SKM-1 (cell line): ENCODE measurements at regions not wholly inside any gene's neighbourhood (a gene's known extent, or its start where the extent isn't known, plus 50 kb on each side); places are given as distances from the start of the nearest gene placed in this dataset.
"Not testable (repeated sequence)": the region's sequence is repeated elsewhere in the genome, so short reads cannot be mapped to it uniquely, and the experiment has no call there.

ENCODE experiments used
- DNase-seq: peaks from one replicate; lab custom pipeline; 2025; ENCODE audit not compliant: unreplicated experiment; lab: John Stamatoyannopoulos, UW

DNA sequence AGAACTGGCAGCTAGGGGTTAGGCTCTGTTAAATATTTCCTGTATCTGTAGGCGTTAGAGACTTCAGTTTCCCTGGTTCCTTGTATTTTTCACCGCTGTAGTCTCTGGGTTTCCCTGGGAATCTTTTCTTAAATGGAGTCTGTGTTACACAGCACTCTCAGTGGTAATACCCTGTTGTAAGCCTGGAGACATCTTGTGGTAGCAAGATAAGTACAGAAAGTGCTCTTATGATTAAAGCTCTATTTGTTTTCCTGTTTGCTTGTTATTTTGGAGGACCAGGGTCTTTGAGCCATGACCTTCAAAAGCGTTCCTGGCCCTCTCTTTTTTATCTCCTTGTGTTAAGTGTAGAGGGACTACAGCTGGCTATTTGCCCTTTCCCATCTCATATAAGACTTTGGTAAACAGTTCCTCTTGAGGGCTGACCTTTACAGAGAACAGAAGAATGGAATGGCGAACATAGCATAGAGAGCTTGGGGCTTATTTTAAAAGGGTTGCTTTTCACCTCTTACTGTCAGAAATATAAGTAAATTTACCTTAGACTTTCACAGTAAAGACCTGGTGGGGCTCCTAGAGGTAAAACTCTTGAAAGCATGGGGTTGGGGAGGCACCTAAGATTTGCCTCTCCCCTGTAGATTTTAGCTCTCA, 782.5 kb downstream of the FAT4 start:
- DNase-seq = no peak

DNA sequence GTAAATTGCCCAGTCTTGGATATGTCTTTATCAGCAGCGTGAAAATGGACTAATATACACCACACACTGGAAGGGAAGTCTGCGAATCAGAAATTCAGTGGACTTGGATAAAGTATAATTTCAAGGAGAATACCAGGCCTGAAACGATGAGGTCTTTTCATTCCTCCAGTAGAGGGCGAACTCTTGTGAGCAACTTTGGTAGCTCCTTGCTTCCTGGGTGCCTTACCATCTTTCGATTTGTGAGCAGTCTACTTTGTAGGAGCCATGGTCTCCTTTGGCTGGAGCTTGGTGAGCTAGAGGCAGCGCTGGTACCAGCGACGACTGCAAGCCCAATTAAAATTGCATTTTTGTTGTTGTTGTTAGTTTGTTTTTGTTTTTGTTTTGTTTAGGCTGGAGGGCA, 791.9 kb downstream of the FAT4 start:
- peak; percentile 6 for DNase-seq

- no peak for DNase-seq
Measured at GRCh38 chr4:126109836-126110235, 795.1 kb downstream of the FAT4 start.

GRCh38 chr4:126113058-126113457, 798.3 kb downstream of the FAT4 start:
- DNase-seq = no peak

DNA sequence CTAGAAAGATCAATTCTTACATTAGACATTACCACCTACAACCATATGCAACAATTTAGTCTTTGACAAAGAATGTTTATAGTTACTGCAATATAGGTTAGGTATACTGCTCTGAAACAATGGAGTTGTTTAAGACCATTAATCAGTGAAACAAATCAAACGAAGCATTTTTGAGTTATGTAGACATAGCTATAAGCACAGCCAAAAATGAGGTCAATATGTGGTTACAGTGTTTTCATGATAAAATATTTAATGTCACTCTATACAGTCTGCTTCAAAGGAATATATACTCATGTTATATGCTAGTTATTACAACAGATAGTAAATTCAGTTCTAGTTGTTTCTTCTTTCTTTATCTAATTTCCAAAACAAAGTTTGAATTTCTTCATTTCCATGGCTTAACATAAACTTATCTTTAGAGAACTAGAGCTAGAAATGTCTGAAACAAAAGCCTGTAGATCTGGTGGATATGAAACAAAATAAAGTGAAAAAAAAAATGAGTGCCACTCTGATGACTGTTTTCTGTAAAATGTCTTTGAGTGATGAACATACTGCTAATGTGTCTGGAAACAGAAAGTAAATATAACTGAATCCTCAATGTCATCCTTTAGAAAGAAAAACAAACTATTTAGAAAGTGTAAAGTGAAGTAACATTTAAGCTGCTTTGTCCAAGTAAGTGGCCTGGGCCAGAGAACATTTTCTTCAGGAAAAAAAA, 809.0 kb downstream of the FAT4 start:
- DNase-seq = no peak

DNA sequence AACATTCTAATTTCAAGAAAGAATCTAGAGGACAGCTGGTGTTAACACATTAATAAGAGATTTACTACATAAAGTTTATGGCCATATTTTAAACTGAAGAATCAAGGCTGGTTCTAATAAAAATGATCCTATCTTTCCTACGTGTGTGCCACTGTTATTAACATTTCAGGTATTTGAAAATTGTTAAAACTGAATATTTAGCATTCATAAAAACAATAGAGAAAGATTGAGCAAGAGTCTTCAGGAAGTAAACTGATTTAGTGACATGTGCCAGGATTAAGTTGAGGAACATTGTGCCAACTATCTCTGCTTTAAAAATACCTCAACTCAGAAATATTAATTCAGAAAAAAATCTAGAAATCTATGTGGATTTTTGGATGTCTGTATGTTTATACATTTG, 810.1 kb downstream of the FAT4 start:
- no peak for DNase-seq

- DNase-seq = no peak
Measured at GRCh38 chr4:126130215-126130614, 815.5 kb downstream of the FAT4 start.

DNA sequence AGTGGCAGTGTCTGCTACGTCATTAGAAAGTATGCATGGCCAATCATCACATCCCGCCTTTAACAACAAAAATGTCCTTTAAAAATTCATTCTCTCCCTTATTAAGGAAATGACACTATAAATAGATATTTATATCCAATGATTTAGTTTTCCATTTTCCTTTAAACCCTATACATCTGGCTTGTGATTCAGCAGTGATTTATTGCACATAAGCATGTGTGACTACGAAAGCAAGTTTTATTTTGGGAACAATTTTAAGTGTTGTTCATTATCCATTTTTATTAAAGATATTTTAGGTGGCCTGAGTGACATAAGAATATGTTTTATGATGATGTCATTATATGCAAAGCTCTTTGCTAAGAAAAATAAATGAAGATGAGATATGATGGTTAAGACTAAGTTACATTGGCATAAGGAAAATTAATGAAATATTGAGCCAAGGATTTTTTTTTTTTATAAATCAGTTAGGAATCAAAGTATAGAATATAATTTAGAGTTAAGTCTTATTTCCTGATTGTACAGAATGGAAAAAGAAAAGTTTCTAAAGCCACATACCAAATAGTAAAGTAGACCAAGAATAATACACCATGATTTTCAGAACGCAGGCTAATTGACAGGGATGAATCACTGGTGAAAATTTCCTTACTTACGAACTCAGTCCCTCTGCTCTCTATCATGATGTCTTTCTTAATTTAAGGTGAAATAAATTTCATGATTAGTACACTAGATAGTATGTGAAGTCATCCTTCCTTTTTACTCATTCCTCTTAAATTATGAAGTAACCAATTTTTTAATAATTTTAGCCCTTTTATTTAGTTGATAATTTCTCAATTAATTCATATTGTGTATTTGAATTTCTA, 822.4 kb downstream of the FAT4 start:
- DNase-seq = no peak

- no peak for DNase-seq
Measured at GRCh38 chr4:126137782-126138170, 823.0 kb downstream of the FAT4 start.

DNA sequence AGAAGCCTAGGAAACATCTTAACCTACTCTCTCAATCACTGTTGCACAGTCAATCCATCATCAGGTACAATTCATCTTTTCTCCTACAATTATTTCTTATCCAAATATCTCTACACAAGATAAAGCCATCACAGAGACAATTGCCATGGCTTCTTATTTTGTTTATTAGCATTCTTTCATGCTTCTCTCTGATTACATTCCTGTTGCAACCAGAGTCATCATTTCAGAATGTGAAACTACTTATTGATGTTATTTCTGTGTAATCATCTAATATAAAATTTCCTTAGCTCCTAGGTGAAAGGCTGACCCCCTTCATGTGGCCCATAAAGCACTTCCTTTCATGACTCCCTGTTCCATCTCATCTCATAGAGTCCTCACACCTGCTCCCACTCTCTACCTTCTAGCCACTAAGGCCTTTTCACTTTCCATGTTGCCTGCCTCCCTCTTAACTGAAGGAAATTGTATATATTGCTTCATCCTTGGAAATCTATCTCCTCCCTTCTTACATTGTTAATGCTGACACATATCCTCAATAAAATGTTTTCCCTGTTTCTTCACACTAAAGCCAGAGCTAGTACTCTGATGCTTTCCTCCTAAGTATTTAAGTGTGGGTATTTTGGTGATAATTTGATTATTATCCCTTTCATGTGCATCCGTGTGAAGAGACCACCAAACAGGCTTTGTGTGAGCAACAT, 829.9 kb downstream of the FAT4 start:
- DNase-seq = no peak

GRCh38 chr4:126168484-126168883, 853.7 kb downstream of the FAT4 start:
- DNase-seq = no peak

DNA sequence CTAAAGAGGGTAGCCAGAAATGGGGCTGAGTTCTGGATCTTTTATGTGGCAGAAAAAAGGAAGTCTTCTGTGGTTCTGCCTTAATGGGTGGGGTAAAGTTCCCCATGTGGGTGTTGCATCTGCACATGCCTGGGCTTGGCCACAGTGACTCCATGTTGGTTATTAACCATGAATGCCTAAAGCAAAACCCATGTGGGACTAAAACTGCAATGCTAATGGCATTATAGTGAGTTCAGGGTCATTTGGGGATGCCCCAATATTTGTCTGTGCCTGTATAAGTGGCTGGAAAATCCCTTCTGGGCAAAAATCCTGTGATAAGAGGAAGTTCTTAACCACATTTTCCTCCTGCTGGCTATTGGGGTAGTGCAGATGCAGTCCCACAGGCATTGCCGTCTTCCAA, 857.4 kb downstream of the FAT4 start:
- no peak for DNase-seq

DNA sequence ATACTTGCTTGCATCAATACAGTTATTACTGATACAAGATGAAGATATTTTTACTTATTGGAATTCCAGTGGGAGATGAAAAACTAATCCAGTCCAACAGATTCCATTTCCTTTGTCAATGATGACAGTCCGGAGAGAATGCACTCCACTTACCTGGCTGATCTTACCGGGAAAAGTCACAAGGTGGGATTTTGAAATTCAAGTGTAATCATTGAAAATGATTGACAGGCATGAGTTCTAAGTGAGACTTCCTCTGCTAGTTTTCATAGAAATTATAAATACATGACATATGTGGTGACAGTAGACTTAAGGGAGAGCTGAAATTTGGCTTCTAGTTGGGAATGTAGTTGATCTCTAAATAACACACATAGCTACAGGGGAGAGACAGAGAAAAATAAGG, 859.9 kb downstream of the FAT4 start:
- no peak for DNase-seq

DNA sequence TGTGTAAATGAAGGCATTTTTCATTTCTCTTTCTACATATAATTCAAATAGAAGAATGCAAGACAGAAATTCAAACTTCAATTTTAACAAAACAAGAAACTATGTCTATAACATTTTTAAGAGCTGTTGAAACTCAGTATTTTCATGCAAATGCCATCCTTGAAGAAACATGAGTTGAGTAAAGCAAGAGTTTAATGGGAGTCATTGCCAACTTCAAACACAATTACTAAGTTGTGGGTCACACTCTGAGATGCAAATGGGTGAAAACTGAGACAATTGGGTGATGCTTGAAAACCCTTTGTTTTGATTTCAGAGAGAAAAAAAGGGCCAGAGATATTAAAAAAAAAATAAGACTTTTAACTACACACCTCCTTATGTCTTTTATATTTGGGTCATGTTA, 865.9 kb downstream of the FAT4 start:
- no peak for DNase-seq

GRCh38 chr4:126182336-126182735, 867.6 kb downstream of the FAT4 start:
- no peak for DNase-seq

GRCh38 chr4:126182786-126183185, 868.0 kb downstream of the FAT4 start:
- DNase-seq = no peak

DNA sequence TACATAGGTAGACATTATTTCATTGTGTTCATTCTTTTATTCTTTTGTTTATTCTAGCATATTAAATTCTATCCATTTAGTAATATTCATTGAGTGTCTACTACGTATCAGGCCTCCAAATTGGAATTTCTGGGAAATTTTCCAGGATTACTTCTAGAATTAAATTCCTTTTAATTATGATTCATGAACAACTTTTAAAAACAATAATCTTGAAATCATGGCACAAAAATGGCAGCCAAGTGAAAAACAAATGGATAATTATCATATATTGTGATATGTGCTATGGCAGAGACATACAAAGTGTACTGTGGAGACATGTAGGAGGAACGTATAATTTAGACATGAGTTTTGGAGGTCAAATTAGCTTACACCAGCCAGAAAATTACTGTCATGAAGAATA, 868.5 kb downstream of the FAT4 start:
- DNase-seq = no peak

DNA sequence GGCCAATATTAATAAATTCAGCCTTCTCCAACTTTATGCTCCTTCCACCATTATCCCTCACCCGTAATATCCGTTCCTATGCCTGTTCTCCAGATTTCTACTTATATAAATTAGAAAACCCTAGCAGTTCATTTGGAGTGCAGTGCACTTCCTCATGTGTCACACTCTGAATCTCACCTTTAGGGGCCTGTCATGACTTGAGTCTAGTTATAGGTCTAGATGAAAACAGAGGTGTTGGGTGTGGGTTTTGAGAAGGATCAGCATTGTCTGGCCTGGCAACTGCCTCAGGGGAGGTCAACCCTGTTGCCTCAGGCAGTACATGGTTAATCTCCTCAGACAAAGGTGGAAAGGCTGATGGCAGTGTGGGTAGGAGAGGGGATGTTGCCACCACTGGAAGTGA, 876.8 kb downstream of the FAT4 start:
- DNase-seq = no peak

DNA sequence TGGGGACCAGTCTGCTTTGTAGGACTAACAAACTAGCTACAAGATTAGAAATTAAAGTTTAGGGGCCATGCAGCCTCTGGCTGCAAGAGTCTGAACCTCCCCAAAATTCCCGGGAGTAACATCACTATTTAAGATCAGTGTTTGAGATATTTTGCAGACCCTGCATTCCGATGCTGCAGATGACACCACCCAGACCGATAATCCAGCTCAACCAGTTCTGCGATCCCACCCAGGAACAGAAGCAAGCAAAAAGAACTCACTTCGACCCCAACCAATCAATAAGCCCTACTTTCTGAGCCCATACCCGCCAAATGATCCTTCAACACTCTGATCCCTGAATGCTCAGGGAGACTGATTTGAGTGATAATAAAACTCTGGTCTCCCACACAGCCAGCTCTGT, 877.8 kb downstream of the FAT4 start:
- DNase-seq = no peak

GRCh38 chr4:126201251-126202138, 886.7 kb downstream of the FAT4 start:
- not testable (repeated sequence) for DNase-seq
